WTC11 (cell line): ENCODE measurements at regions not wholly inside any gene's neighbourhood (a gene's known extent, or its start where the extent isn't known, plus 50 kb on each side); places are given as distances from the start of the nearest gene placed in this dataset.

Source experiments
- ATAC-seq: fragments of 200-7000 bp; cut with Tn5 transposase; 2 replicates; pipeline ENCODE4 v1.10.0; 2021; ENCODE audit warnings: mild to moderate bottlenecking, moderate library complexity
- CTCF ChIA-PET: fragments of 300-600 bp; sonication (Branson Sonifier 250); formaldehyde crosslinking; loops from one replicate; lab custom pipeline; 2021; ENCODE audit warnings: antibody characterized with exemption; lab: Charles Lee
- POLR2A ChIA-PET: fragments of 350-600 bp; sonication (Branson Sonifier 250); formaldehyde crosslinking; loops from one replicate; lab custom pipeline; 2021; ENCODE audit warnings: antibody characterized with exemption; lab: Charles Lee
- DNase-seq: peaks from one replicate; pipeline ENCODE4 v3.0.0; 2021; ENCODE audit warnings: low spot score
- H3K27ac Mint-ChIP-seq: 2 replicates; pipeline ENCODE4 v1.8.0; 2021; ENCODE audit warnings: mixed read lengths
- H3K27me3 Mint-ChIP-seq: 2 replicates; pipeline ENCODE4 v1.8.0; 2021; ENCODE audit warnings: low read depth, mild to moderate bottlenecking, moderate library complexity, mixed read lengths
- H3K36me3 Mint-ChIP-seq: 2 replicates; pipeline ENCODE4 v1.8.0; 2021; ENCODE audit warnings: mixed read lengths
- H3K4me1 Mint-ChIP-seq: 2 replicates; pipeline ENCODE4 v1.8.0; 2022; ENCODE audit warnings: mixed read lengths
- H3K4me3 Mint-ChIP-seq: 2 replicates; pipeline ENCODE4 v1.8.0; 2021; ENCODE audit warnings: mild to moderate bottlenecking, moderate library complexity, mixed read lengths
- H3K9me3 Mint-ChIP-seq: 2 replicates; pipeline ENCODE4 v1.8.0; 2021; ENCODE audit warnings: mixed read lengths
- CREM ChIP-seq: sonication (generic); formaldehyde crosslinking; IDR thresholded peaks from 2 replicates; pipeline ENCODE4 v1.8.1; 2022; ENCODE audit warnings: mild to moderate bottlenecking, missing genetic modification reagents, moderate library complexity
- CTCF ChIP-seq: fragments of 200-600 bp; IDR thresholded peaks from 2 replicates; pipeline ENCODE4 v1.8.0; 2022; ENCODE audit warnings: antibody characterized with exemption
- E2F4 ChIP-seq: sonication (generic); formaldehyde crosslinking; IDR thresholded peaks from 2 replicates; pipeline ENCODE4 v1.8.1; 2022; ENCODE audit warnings: low read depth, mild to moderate bottlenecking, moderate library complexity, missing genetic modification reagents, borderline replicate concordance
- E2F5 ChIP-seq: sonication (generic); formaldehyde crosslinking; IDR thresholded peaks from 2 replicates; pipeline ENCODE4 v1.8.1; 2022; ENCODE audit warnings: mild to moderate bottlenecking, moderate library complexity, missing genetic modification reagents
- ERG ChIP-seq: fragments of 250-450 bp; sonication (Bioruptor Pico); IDR thresholded peaks from 2 replicates; pipeline ENCODE4 v1.8.0; 2021; ENCODE audit warnings: mild to moderate bottlenecking
- FOXK1 ChIP-seq: sonication (generic); formaldehyde crosslinking; IDR thresholded peaks from 2 replicates; pipeline ENCODE4 v1.8.0; 2022; ENCODE audit warnings: mild to moderate bottlenecking, moderate library complexity, missing genetic modification reagents
- FOXP4 ChIP-seq: sonication (generic); formaldehyde crosslinking; IDR thresholded peaks from 2 replicates; pipeline ENCODE4 v1.8.0; 2022; ENCODE audit warnings: mild to moderate bottlenecking, missing genetic modification reagents
- GTF2I ChIP-seq: fragments of 250-450 bp; sonication (Bioruptor Pico); conservative IDR thresholded peaks from 2 replicates; pipeline ENCODE4 v1.4.0; 2021; ENCODE audit warnings: mild to moderate bottlenecking
- IRF1 ChIP-seq: sonication (generic); formaldehyde crosslinking; IDR thresholded peaks from 2 replicates; pipeline ENCODE4 v1.8.0; 2023; ENCODE audit warnings: missing genetic modification reagents
- IRF2 ChIP-seq: sonication (generic); formaldehyde crosslinking; IDR thresholded peaks from 2 replicates; pipeline ENCODE4 v1.8.0; 2022; ENCODE audit warnings: low read depth, missing genetic modification reagents, borderline replicate concordance
- NFYB ChIP-seq: sonication (generic); formaldehyde crosslinking; conservative IDR thresholded peaks from 2 replicates; pipeline ENCODE4 v1.8.0; 2022; ENCODE audit warnings: low read depth, missing genetic modification reagents
- TCF7 ChIP-seq: sonication (generic); formaldehyde crosslinking; IDR thresholded peaks from 2 replicates; pipeline ENCODE4 v1.8.0; 2022; ENCODE audit warnings: mild to moderate bottlenecking, low read depth, missing genetic modification reagents, moderate library complexity
- TEAD1 ChIP-seq: sonication (generic); formaldehyde crosslinking; IDR thresholded peaks from 2 replicates; pipeline ENCODE4 v1.8.0; 2022; ENCODE audit warnings: mild to moderate bottlenecking, missing genetic modification reagents
- TP53 ChIP-seq: sonication (generic); formaldehyde crosslinking; IDR thresholded peaks from 2 replicates; pipeline ENCODE4 v1.8.1; 2023; ENCODE audit warnings: mild to moderate bottlenecking, missing genetic modification reagents
- ZNF121 ChIP-seq: sonication (generic); formaldehyde crosslinking; IDR thresholded peaks from 2 replicates; pipeline ENCODE4 v1.8.0; 2023; ENCODE audit warnings: missing genetic modification reagents
- ZNF219 ChIP-seq: sonication (generic); formaldehyde crosslinking; IDR thresholded peaks from 2 replicates; pipeline ENCODE4 v1.8.0; 2023; ENCODE audit warnings: missing genetic modification reagents, mild to moderate bottlenecking, borderline replicate concordance
- ZNF281 ChIP-seq: sonication (generic); formaldehyde crosslinking; IDR thresholded peaks from 2 replicates; pipeline ENCODE4 v1.8.0; 2023; ENCODE audit warnings: mild to moderate bottlenecking, missing genetic modification reagents
- ZNF512 ChIP-seq: sonication (generic); formaldehyde crosslinking; IDR thresholded peaks from 2 replicates; pipeline ENCODE4 v1.8.1; 2022; ENCODE audit warnings: missing genetic modification reagents, borderline replicate concordance
- ZNF671 ChIP-seq: fragments of 250-450 bp; sonication (Bioruptor Pico); IDR thresholded peaks from 2 replicates; pipeline ENCODE4 v1.8.0; 2021; ENCODE audit warnings: mild to moderate bottlenecking

- POLR2A ChIA-PET: no interaction called here
- peaks cover 24% of the 10 kb centered on the region for H3K36me3 Mint-ChIP-seq
- CTCF ChIA-PET: no interaction called here
- H3K27me3 Mint-ChIP-seq: peaks cover 6% of the 10 kb centered on the region; the same call in 1 of the 2 replicates
- no peak overlapping the region for H3K4me3 Mint-ChIP-seq
- DNase-seq (no peak), ATAC-seq (no peak)
- TF ChIP-seq ZNF671 (CRISPR knock-in tag) (no peak), GTF2I (CRISPR knock-in tag) (no peak), CREM (CRISPR knock-in tag) (no peak), TCF7 (CRISPR knock-in tag) (no peak), FOXP4 (CRISPR knock-in tag) (no peak), TEAD1 (CRISPR knock-in tag) (no peak), CTCF (no peak), ZNF219 (no peak), FOXK1 (CRISPR knock-in tag) (no peak), E2F4 (CRISPR knock-in tag) (no peak), IRF2 (CRISPR knock-in tag) (no peak), ERG (no peak)
- peaks cover 31% of the 10 kb centered on the region for H3K9me3 Mint-ChIP-seq
- no peak overlapping the region for H3K27ac Mint-ChIP-seq
- H3K4me1 Mint-ChIP-seq: peaks cover 25% of the 10 kb centered on the region
Measured at GRCh38 chr15:58235961-58236360, 97.8 kb downstream of the AQP9 start.

- Mint-ChIP-seq H3K4me1 (peaks cover 2% of the 10 kb centered on the region; the same call in 1 of the 2 replicates), H3K36me3 (peaks cover 24% of the 10 kb centered on the region), H3K27ac (no peak overlapping the region), H3K9me3 (peaks cover 34% of the 10 kb centered on the region), H3K4me3 (no peak overlapping the region), H3K27me3 (peaks cover 5% of the 10 kb centered on the region)
- no peak for TF ChIP-seq E2F5 (CRISPR knock-in tag)
- ChIA-PET CTCF (no interaction called here), POLR2A (no interaction called here)
- DNase-seq: no peak
- no peak for ATAC-seq
Measured at GRCh38 chr15:58240191-58240932, 102.2 kb downstream of the AQP9 start.

- POLR2A ChIA-PET: interaction anchor here (0.5 kb wide), 1 partner anchor 340 kb away, joined by 3 read pairs; no protein-coding TSS in a partner anchor
- CTCF ChIA-PET: interaction anchor here (0.7 kb wide), 1 partner anchor 14 kb away, joined by 3 read pairs; no protein-coding TSS in a partner anchor
- Mint-ChIP-seq H3K4me3 (no peak overlapping the region), H3K36me3 (peaks cover 13% of the 10 kb centered on the region), H3K27me3 (peaks cover 5% of the 10 kb centered on the region), H3K4me1 (peaks cover 7% of the 10 kb centered on the region; the same call in 1 of the 2 replicates), H3K27ac (no peak overlapping the region), H3K9me3 (peaks cover 22% of the 10 kb centered on the region)
- ATAC-seq (peak; percentile 59), DNase-seq (no peak)
- TF ChIP-seq TP53 (CRISPR knock-in tag) (no peak), ZNF512 (CRISPR knock-in tag) (no peak), ZNF281 (CRISPR knock-in tag) (no peak), IRF1 (no peak), NFYB (CRISPR knock-in tag) (no peak), ZNF121 (CRISPR knock-in tag) (no peak)
Measured at GRCh38 chr15:58241872-58242271, 103.7 kb downstream of the AQP9 start.
